ENCODE measurements at regions not wholly inside any gene's neighbourhood (a gene's known extent, or its start where the extent isn't known, plus 50 kb on each side); places are given as distances from the start of the nearest gene placed in this dataset.
"Not testable (repeated sequence)": the region's sequence is repeated elsewhere in the genome, so short reads cannot be mapped to it uniquely, and the experiment has no call there.

DNA sequence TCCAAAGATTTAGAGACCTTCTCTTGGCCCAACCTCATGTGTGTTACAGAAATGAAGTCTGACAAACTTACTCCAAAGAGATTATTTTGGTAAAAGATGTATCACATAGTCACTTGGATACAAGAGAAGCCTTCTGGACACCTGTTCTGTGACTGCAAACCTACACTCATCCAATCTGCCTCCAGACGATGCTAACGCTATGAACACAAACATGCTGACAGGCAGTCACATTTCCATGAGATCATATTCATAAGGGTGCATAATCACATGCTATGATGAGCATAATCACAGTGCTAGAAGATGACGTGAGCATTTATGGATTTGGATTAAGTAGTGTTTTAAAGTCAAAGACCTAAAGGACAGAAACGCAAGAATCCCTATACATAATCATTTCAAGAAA, 340.2 kb downstream of the HACE1 start:
- DNase-seq: peak in 8 of 58 donors; percentile 3 to 56 (median 12)

DNA sequence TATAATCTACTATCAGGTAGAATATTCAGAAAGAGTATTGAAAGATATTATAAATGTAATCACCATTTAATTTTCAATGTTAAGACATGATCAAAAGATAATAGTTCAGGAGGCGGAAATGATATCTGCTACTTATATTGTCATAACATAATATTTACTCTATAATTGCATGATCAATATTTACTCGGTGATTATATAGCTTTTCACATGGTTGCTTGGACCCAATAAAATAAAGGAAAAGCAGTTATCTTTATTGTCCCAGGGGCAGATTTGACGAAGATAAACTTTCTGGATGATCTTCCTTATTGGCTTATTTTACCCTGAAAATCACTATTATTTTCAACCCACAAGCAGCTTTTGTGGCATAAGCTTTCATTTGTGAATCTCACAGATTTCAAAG, 350.4 kb downstream of the HACE1 start:
- no peak for DNase-seq

DNA sequence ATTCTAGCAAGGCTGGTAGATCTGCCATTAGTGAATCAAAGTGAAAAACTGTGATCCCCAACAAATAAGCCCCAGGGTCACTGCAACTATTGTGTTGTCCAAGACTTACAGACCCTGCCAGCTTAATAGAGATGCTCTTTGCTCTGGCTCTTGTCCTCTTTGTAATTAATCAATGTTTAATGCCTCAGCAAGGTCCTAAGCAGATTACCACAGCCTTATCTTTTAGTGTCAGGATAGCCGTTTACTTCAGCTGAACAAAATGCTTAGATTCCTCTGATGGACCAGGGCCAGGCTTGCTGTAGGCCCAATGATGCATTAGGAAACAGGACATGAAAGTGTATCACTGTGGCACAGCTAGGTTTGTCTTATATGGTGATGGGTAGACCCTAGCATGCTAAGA, 353.3 kb downstream of the HACE1 start:
- DNase-seq: no peak

DNA sequence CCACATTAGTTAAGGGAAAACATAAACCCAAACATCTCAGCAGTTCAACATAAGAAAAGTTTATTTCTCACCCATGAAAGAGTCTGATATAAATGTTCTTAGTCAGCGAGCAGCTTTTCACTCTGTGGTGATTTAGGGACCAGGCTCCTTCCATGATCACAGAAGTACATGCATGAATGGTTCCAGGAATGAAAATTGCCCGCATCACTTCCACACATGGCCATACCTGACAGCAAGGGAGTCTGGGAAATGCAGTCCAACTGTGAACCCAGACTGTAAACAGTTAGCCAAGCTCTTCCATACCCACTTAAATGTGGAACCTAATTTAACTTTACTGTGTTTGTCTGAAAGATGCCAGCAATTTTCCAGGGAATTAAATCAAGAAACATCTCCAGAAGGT, 353.9 kb downstream of the HACE1 start:
- DNase-seq: no peak

DNA sequence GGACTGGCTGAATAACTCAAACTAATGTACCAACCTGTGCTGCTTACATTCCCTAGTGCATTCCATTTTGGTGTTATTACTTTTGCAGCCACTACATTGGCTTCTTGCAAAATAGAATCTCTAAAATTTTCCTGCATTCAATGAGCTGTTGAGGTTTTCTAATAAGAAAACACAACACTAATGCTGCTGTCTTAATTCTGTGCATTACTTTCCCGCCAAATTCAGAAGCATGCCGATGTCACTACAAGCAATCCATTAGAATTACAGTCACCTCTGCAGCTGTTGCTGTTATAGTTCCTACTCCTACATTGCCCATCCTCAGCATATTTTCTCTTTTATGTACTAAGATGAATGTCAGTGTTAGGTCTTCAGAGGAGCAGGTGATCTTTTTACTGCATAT, 359.5 kb downstream of the HACE1 start:
- DNase-seq: no peak

DNA sequence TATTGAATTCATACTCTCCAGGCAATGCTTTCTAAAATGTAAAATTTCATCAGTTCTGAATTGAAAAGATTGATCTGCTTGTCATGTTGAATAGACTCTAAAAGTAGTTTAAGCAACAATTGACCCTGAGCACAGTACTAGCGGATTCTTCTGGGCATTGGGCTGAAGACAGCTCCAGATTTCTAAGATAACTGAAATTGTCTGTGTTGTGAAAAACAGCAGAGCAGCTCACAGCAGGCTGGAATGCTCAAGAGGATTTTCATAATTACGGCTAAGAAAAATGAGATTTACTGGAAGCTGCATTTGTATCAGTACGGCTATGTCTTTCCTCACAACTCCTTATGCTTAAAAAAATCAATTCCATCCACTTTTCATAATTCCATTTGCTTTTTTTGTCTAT, 373.7 kb downstream of the HACE1 start:
- no peak for DNase-seq

DNA sequence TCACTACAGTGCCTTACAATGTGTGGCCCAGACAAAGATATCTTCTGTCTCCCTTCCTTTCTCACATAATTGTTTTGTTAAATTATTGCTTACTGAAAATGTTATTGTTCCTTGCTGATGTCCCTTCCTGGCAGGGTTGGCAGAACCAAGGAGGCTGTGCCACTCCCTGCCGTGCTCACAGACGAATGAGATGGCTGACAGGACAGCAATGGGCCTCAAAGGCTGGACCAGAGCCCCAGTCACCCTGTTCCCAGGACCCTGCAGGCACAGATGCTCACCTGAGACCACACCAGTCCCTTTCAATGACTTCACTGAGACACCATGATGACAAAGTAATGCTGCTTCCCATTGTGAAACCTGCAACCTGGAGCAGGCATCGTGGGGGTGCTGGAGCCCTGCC, 375.1 kb downstream of the HACE1 start:
- no peak for DNase-seq

DNA sequence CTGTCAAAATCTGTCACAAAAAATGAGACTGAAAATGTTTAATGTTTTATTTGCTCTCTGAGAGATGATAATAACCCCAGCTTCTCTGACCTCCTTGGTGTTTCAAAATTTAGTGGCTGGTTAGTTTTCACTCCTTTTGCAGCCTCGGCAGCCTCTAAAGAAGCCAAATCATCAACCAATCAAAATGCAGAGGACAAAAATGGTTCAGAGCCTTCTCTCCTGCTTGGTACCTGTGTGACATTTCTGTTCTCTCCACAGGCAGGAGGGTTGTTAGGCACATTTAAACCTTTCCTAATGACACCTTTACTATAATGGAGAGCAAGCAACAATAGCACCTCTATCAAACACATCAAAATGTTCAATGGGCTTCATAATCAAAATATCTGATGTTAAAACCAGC, 375.5 kb downstream of the HACE1 start:
- DNase-seq: no peak

DNA sequence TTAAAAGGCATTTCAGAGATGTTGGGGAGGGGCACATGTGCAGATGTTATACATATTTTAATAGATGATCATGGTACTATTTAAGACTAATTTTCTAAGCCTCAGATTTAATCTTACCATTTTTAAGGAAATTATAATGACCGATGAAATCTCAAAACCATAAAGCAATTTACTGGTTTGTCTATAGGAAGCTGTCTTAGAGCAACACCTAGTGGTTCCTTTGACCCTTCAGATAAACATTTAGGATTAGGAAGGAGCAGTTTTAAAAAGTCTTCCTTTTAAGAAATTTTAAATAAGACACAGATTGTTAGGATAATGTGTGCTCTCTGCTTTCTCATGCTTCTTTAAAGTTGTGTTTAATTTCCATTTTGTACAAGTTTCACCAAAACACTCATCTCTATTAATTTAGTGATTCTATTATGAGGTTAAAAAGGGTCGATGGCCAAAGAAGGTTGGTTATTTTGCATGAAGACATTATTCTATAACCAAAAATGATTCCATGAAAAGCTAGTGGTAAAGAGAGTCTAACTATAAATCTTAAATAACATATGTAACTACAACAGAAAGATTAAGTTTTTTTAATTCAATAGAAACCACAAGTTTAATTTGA, 376.4 kb downstream of the HACE1 start:
- DNase-seq: no peak

DNA sequence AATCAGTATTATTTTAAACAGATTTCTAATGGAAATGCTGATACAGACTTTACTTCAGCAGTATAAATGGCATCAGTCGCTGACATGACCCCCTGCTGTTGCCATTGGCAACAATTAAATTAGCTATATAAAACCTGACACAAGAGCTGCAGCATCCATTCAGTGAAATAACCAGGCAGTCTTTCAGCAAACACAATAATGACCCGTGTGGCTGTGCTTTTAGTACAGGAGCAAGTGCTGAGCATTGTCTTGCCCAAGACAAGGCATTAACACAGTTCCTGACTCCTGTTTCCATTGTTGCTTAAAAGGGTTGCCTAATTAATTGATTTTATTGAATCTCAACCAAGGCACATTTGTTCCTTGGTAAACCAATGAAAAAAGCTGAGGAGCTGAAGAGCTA, 382.1 kb downstream of the HACE1 start:
- no peak for DNase-seq

DNA sequence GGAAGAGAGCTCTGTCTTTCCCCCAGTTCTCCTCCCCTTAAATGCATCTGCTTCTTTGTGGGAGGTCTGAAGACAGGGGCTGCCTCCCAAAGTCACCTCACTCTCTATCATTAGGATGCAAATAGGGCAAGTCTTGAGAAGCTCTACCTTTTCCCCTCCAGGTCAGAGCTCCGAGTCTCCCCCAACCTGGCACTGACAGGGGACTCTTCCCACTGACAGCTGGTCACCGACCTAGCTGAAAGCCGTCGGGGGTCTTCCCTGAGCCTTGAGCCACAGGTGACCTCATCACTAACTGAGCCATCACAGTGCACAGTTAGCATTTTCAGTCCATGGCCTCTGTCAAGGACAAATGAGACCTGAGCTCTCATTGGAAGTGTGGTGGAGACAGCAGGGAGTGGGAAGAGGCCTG, 386.7 kb downstream of the HACE1 start:
- DNase-seq: no peak

DNA sequence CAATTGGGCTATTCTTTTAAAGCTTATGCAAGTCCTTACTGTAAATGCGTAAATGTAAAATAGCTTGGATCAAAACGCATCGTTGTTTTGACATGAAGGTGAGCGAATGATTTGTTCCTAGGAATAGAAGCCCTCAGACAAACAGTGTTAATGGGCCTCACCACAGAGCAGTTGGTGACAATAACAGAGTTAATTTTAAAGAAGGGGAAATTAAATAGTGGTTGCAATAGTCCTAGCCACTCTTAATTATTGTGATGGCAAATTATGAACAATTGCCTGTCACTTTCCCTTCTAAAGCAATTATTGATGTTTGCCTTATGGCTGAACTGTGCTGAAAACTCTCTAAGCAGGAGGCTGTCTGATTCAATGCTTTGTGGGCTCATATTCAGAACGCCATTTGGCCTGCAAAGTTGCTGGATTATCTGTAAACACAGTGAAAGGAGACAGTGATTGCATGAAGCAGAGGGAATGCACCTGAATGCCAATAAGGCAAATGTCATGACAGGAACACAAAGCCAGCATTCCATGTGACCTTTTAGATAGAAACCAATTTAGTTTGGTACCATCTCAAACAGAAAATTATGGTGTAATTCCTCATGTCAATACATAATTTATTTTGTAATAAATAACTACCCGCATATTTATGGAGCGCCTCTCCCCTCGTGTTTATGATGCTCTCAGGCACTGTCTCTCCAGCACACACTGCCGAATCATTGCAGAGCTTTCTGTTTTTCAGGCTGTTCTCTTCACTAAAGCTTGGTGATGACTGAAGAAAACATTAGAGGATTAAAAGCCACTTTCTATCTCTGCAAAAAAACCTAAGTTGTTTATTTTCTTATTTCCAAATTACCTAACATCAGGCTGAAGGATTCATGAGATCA, 387.5 kb downstream of the HACE1 start:
- no peak for DNase-seq

DNA sequence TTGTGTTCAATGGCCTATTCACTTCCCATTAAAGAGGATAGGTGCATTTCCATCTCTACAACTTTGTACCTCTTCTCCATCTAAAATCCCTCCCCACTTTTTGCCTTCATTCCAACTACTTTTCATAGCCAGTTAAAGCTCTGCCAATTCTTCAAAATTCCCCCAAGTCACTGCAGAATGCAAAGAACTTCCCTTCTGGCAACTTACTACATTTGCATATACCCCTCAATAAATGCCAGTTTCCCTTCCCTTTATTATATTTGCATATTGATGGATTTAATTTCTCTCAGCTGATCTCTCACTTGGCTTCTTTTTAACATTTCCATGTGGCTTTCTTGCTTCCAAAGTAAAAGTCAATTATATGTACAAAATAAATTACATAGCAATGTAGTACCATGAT, 393.4 kb downstream of the HACE1 start:
- no peak for DNase-seq

DNA sequence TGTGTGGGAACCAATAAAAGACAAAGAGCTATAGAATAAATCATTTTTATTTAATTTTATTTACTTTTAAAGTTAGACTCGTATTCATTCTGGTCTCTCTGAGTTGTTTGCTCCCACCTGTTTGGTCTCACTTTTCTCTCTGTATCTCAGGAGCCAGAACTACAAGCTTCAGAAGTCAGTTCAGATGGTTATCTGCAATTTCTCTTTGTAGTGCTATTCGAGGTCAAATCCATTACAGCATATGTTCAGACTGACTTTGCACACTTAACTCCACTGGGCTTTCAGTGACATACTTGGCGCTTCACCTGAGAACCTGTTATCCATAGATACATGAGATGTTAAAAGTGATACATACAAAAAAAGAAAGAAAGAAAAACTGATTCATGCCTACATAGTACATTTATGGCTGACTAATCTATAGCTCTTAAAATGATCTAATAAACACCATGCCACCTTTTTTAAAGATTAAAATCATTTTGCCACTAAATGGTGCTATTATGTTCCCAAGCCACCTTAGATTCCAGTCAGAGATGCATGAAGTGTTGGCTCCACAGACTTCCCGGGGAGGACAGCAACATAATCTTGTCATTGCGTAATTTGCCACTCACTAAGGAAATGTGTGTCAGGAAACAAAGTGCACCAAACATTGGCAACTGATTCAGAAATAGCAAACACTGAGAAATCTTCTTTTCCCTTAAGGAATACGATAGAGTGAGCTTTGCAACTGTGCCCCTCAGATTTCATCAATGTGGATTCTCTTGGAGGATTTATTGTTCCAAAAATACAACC, 396.7 kb downstream of the HACE1 start:
- no peak for DNase-seq

DNA sequence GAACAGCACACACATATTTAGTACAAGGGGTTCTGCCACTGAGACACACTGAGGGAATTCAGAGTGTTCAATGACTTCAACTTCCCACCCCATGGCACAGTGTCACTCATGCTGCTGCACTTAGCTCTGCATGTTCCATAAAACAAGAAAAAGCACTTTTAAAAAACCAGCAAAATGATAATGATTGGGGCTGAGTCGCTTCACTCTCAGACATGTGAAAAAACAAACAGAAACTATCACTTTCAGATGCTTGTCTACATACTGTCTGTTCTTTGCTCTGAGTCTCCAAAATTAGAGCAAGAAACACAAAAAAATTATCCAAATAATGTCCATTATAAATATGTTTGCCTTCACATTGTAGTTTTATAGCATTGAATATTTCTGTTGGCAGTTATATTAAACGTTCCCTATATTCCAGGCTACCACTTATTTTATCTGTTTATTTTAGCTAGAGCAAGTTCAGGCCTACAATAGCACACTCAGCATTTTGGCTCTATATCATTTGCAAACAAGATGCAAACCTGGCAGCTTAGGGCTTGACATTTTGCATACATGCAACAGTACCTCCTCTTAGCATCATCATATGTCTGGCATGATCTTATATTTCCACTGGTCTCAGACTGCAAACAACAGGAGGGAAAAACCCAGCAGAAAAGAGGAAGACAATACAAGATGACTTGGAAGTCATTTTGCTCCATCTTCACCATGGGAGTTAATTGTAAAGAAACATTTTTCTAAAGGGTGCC, 398.8 kb downstream of the HACE1 start:
- DNase-seq: no peak

DNA sequence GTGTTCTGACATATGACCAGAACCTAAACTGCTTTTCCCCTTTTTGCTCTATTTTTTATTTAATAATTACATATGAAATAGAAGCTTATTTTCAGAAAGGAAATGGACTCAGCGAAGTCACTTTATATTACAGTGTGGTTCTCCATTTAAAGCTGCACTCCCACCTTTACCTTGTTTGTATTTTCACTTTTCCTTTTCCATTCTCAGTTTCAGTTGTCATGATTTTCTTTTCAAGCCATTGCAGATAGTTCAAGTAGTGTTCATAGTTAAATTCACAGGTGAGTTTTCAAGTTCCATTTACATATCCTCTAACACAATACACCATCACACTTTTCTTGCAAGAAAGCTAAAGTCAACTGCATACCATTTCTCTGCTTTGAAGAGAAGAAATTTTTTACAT, 400.2 kb downstream of the HACE1 start:
- DNase-seq: no peak

DNA sequence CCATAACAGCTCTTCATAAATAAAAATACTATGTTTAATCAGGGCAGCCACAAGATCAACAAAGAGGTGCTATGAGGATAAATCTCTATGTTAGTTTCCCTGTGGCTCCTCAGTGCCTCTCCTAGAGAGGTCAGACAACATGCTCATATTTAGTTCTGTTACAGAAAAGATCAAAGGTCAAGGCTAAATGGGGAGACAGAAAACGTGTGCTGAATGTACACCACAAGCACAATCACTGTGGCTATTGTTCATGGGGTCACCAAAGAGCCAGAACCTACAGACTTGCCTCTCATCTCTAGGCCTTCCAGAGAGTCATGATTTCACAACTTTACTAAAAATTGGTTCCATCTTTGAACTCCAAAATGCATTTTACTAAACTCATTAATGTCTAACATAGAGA, 409.8 kb downstream of the HACE1 start:
- no peak for DNase-seq

DNA sequence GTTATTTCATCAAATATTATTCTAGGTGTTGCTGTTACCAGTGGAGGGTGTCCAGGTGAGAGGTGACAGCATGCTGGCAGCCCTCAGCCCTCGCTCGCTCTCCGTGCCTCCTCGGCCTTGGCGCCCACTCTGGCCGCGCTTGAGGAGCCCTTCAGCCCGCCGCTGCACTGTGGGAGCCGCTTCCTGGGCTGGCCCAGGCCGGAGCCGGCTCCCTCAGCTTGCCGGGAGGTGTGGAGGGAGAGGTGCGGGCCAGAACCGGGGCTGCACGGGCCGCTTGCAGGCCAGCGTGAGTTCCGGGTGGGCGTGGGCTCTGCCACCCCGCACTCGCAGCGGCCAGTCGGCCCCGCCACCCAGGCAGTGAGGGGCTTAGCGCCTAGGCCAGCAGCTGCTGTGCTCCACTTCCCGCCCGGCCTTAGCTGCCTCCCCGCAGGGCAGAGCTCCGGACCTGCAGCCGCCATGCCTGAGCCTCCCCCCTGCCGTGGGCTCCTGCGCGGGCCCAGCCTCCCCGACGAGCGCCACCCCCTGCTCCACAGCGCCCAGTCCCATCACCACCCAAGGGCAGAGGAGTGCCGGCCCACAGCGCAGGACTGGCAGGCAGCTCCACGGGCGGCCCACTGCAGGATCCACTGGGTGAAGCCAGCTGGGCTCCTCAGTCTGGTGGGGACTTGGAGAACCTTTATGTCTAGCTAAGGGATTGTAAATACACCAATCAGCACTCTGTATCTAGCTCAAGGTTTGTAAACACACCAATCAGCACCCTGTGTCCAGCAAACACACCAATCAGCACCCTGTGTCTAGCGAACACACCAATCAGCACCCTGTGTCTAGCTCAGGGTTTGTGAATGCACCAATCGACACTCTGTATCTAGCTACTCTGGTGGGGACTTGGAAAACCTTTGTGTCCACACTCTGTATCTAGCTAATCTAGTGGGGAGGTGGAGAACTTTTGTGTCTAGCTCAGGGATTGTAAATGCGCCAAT, 413.3 kb downstream of the HACE1 start:
- DNase-seq: not testable (repeated sequence)

DNA sequence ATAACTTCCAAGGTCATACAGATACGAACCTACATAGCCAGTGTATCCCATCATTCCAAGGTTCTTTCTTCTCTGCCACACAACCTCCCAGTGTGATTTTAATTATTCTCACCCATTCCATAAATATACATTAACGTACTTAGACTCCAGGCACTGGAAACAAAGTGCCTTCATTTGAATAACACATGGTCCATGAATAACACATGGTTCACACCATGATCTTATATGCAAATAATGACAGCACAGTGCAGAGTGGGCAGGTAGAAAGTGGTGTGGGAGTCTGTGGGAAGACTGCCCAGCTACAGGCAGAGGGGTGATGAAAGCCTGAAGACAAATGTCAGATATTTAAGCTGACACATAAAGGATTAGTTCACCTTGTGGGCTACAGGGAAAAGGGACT, 425.2 kb downstream of the HACE1 start:
- no peak for DNase-seq

DNA sequence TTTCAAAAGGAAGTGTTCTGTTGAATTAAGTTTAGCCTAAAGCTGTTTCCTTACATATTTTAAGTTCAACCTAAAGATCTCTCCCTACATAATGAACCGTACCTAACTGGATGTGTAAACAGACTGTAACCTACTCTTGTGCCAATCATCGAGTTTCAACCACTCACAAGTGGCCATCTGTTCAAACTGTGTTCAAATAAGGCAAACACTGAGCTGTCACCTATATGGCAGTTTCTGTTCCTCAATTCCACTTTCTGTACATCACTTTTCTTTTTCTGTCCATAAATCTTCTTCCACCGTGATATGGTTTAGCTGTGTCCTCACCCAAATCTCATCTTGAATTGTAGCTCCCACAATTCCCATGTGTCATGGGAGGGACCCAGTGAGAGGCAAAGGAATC, 428.6 kb downstream of the HACE1 start:
- no peak for DNase-seq

Data from anterior cingulate cortex (tissue), 58 donors.